DMS 273 (cell line): ENCODE measurements at regions not wholly inside any gene's neighbourhood (a gene's known extent, or its start where the extent isn't known, plus 50 kb on each side); places are given as distances from the start of the nearest gene placed in this dataset.
"Not testable (repeated sequence)": the region's sequence is repeated elsewhere in the genome, so short reads cannot be mapped to it uniquely, and the experiment has no call there.

Experiments used
- DNase-seq: peaks from one replicate; lab custom pipeline; 2025; ENCODE audit not compliant: unreplicated experiment; lab: John Stamatoyannopoulos, UW

GRCh38 chr4:156335721-156336120 lies 382.1 kb upstream of the CTSO start:
- DNase-seq: no peak

DNA sequence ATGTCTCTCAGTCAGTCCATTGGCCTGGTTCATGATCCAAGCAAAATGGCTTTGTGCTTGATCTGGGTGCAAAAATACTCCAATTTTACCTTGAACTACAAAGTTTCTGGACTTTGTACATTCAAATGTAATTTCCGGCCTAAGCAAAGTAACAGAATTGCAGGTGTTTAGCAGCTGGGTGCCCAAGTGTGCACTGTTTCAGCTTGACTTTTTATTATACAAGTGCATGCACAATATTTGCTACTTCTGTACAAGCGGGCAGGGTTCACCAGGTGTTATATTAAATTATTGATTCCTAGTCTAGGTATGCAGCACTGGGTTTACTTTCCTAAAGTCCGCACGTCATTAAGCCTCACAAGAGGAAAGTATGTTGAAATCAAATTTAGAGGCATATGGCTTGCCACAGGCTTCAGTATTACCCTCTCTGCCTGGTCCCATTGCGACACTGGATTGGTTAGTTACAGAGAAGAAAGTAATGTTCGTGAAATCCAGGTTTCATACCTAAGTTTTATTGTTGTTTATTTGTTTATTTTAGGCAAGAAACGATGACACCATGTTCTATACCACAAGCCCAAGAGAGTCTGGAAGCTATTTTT lies 376.9 kb upstream of the CTSO start:
- no peak for DNase-seq

DNA sequence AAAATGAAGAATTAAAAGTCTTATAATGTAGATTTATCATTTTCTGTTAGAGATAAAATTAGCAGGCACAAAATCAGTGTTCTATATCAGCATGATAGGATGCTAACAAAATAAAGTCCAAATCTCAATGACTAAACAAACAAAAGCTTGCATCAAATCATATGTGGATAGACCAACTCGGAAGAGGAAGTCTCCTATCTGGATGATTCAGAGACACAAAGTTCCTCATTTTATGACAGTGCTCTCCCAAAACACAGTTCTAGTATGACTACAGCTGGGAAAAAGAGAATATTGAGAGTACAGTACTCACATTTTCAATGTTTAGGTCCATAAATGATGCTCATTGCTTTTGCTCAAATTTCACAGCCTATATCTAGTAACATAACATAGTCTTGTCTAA lies 376.1 kb upstream of the CTSO start:
- DNase-seq: no peak

- no peak for DNase-seq
Measured at GRCh38 chr4:156328882-156329281, 375.2 kb upstream of the CTSO start.

- no peak for DNase-seq
Measured at GRCh38 chr4:156326246-156326645, 372.6 kb upstream of the CTSO start.

DNA sequence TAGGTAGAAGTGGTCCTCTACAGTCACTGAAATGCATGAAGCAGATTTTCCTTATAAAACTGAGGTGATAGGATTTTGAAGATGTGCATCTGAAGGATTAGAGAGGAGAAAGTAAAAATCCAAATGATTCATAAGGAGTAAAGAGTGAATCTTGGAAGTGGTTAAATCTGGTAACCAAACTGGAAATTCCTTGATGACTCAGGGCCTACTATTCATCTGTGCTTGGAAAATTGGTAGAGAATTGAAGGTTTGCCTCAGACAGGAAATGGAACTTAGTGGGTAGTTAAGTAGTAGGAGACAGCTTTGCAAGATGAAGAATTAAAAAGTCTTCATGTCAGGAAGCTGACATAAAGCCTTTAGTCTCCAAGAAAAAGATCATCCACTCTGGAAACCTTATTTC lies 368.9 kb upstream of the CTSO start:
- no peak for DNase-seq

DNA sequence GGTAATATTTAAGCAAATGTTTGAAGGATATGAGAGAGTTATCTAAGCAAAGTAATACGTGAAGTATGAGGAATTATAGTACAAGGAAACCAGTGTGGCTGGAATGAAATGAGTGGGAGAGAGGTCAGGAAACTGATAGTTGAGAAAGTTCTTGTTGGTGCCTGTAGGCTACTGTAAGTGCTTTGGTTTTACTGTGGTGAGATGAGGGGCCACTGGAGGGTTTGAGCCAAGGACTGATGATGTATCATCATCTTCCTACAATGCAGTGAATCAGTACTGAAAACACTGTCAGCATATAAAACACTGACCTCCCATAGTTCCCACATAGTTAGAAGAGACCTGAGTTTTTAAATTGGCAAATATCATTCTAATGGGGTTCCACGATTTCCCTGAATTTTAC lies 367.5 kb upstream of the CTSO start:
- DNase-seq: no peak

DNA sequence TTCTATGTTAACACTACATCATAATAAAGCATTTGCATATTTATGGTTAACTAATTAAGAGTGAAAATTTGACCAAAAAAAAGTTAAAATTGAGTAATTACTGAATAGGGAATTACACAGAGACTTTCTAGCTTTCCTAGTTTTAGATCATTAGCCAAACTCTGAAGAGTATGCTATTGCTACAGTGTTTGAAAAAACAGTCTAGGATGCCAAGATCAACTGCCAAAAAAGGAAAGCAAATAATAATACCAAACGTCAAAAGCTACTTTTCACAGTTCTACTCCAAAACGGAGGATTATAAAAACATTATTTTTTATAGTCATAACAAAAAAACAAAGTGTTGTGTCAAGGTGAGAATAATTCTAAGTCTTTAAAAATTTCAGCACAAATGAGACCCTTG lies 359.8 kb upstream of the CTSO start:
- DNase-seq: no peak

DNA sequence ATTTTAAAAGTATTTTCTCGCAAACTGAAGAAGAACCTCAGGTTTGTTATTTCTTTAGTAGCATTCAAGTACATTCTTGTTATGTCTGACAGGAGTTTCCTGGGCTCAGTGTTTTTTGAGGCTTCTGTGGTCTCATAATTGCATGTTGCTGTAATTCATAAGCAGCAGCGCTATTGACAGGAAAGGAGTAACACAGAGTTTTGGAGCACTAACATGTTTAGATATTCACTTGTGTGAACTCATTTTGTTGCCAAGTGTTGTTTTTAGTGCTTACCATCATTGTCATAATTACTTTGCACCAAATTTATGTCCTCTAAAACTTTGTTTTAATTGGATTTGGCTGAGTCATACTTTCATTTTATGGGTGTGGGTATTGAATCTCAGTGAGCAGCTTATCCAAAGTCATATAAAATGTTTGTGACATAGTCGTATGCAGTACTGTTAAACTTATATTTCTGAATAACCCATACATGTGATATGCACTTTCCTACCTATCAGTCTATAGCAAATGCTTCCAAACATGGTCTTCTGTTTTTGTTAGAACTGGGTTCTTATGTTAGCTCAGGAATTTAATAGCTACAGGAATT lies 358.7 kb upstream of the CTSO start:
- DNase-seq: no peak

GRCh38 chr4:156309031-156309430 lies 355.4 kb upstream of the CTSO start:
- DNase-seq: no peak

GRCh38 chr4:156303708-156304107 lies 350.0 kb upstream of the CTSO start:
- no peak for DNase-seq

DNA sequence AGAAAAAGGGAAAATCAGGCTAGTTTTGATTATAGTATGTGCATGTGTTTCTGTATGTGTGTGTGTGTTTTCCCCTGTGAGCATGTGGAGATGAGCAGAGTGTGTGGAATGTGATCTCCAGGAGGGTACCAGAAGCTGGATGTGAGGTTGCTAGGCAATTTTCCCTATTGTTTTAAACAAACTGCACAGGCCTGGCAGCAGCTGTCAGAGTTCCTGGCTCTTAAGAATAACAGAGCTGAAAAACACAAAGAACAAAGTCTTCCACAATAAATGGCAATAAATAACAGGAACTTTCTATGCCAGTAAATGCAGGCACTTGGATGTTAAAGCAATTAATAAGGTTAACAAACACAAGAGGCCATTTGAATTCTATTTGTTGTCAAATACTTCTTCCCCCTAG lies 344.6 kb upstream of the CTSO start:
- no peak for DNase-seq

- no peak for DNase-seq
Measured at GRCh38 chr4:156295676-156296195, 342.1 kb upstream of the CTSO start.

DNA sequence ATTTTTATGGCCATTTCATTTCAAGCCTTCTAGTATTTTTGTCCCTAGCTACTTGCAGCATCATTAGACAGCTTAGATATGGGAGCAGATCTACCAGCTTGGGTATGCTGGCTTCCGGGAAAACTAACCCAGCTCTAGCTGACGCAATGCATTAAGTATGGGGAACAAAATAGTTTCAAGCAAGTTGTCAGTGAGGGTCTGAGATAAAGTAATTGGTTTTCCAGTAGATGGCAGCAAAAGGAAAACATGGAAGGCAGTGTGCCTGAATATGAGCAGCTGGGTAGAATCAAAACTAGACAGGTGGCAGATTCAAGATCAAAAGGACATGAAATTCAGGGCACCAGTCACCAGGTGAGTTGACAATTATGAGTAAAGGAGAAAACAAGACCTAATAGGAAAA lies 340.9 kb upstream of the CTSO start:
- peak; percentile 47 for DNase-seq

DNA sequence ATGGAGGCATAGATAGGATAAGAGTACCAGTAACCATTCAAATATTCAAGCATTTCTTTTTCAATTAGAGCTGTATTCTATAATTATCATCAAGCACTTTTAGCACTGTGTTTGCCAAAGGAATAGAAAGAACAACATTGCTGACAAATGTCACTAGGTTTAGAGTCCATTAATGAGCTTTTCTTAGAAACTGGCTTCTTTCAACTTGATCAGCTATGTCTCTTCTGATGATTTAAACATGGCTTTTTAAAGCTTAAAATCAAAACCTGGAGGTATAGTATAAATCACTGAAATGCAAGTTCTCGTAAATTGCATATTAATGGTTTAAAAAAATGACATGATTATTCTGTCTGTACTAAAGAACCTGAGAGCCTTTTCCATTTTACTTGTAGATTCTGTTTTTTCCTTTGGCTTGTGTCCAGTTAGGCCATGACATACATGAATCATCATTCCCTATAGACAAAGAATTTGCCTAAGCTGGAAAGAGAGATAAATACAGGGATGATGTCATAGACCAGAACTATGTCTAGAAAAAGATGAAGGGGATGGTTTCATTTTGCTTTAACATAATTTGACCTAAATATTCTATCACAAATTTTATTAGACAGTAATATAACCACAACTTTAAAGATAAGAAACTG lies 340.1 kb upstream of the CTSO start:
- peak; percentile 0 for DNase-seq

GRCh38 chr4:156291317-156291716 lies 337.7 kb upstream of the CTSO start:
- DNase-seq: no peak

- no peak for DNase-seq
Measured at GRCh38 chr4:156290811-156291210, 337.1 kb upstream of the CTSO start.

DNA sequence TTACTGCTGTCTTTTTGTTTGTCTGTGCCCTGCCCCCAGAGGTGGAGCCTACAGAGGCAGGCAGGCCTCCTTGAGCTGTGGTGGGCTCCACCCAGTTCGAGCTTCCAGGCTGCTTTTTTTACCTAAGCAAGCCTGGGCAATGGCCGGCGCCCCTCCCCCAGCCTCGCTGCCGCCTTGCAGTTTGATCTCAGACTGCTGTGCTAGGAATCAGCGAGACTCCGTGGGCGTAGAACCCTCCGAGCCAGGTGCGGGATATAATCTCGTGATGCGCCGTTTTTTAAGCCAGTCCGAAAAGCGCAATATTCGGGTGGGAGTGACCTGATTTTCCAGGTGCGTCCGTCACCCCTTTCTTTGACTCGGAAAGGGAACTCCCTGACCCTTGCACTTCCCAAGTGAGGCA lies 336.4 kb upstream of the CTSO start:
- DNase-seq: not testable (repeated sequence)

- no peak for DNase-seq
Measured at GRCh38 chr4:156280686-156281085, 327.0 kb upstream of the CTSO start.

DNA sequence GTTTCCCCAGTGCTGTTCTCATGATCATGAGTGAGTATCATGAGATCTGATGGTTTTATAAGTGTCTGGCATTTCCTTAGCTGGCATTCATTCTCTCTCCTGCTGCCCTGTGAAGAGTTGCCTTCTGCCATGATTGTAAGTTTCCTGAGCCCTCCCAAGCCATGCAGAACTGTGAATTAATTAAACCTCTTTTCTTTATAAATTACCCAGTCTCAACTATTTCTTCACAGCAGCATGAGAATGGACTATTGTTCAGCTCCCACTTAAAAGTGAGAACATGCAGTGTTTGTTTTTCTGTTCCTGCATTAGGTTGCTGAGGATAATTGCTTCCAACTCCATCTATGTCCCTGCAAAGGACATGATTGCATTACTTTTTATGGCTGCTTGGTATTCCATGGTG lies 311.7 kb upstream of the CTSO start:
- no peak for DNase-seq

GRCh38 chr4:156261230-156261629 lies 307.6 kb upstream of the CTSO start:
- DNase-seq: no peak

- no peak for DNase-seq
Measured at GRCh38 chr4:156255230-156256007, 301.8 kb upstream of the CTSO start.
